ENCODE measurements at regions not wholly inside any gene's neighbourhood (a gene's known extent, or its start where the extent isn't known, plus 50 kb on each side); places are given as distances from the start of the nearest gene placed in this dataset.

GRCh38 chr2:173574324-173575112, 219.8 kb downstream of the CDCA7 start:
- no peak overlapping the region for H3K27ac ChIP-seq
- WGBS, 2 donors (ENCODE audit: low coverage in 1 of 2): 42 to 48% methylated on average over 3 to 4 of the region's 4 CpGs
- H3K4me3 ChIP-seq: no peak overlapping the region
- no peaks in the 10 kb centered on the region for H3K27me3 ChIP-seq
- H3K4me1 ChIP-seq: peaks cover 0 to 24% (median 13%) of the 10 kb centered on the region in 4 donors
- H3K36me3 ChIP-seq: no peaks in the 10 kb centered on the region
- TF ChIP-seq POLR2A (IDR thresholded peaks at IDR 0.05): no peak
- no peaks in the 10 kb centered on the region for H3K9me3 ChIP-seq
- in situ Hi-C loops (cut with MboI; ENCODE audit: low pct_ligation_motif_present in 1 of 4, low pct_unique_long_range_greater_than_20kb in 1 of 4, low sequenced_read_pairs in 3 of 4) (no loop called here), intact Hi-C loops (cut with DNase I; ENCODE audit: low total_unique reads) (no loop called here)
- DNase-seq: no peak

- H3K36me3 ChIP-seq: no peaks in the 10 kb centered on the region
- H3K9me3 ChIP-seq: no peaks in the 10 kb centered on the region
- in situ Hi-C loops (cut with MboI; ENCODE audit: low pct_ligation_motif_present in 1 of 4, low pct_unique_long_range_greater_than_20kb in 1 of 4, low sequenced_read_pairs in 3 of 4): no loop called here
- H3K27me3 ChIP-seq: no peaks in the 10 kb centered on the region
- DNase-seq: no peak
- TF ChIP-seq POLR2A (IDR thresholded peaks at IDR 0.05) (no peak), POLR2AphosphoS5 (IDR thresholded peaks at IDR 0.05) (no peak), CTCF (IDR thresholded peaks at IDR 0.05) (no peak), EP300 (IDR thresholded peaks at IDR 0.05; ENCODE audit: low read depth) (no peak)
- H3K4me1 ChIP-seq: no peaks in the 10 kb centered on the region
- WGBS, 2 donors (ENCODE audit: low coverage in 1 of 2): 85 to 93% methylated on average over 6 to 8 of the region's 8 CpGs
- no peak overlapping the region for H3K4me3 ChIP-seq
- intact Hi-C loops (cut with DNase I; ENCODE audit: low total_unique reads): no loop called here
- no peak overlapping the region for H3K27ac ChIP-seq
These were observed 223.9 kb downstream of the CDCA7 start for GRCh38 chr2:173578404-173579107.

- Histone ChIP-seq H3K27ac (no peak overlapping the region), H3K4me3 (no peak overlapping the region), H3K9me3 (no peaks in the 10 kb centered on the region), H3K36me3 (no peaks in the 10 kb centered on the region), H3K4me1 (no peaks in the 10 kb centered on the region), H3K27me3 (no peaks in the 10 kb centered on the region)
- in situ Hi-C loops (cut with MboI; ENCODE audit: low pct_ligation_motif_present in 1 of 4, low pct_unique_long_range_greater_than_20kb in 1 of 4, low sequenced_read_pairs in 3 of 4): no loop called here
- no peak for DNase-seq
- 62 to 67% methylated on average over 1 of the region's 1 CpG for WGBS, 2 donors (ENCODE audit: low coverage in 1 of 2)
- intact Hi-C loops (cut with DNase I; ENCODE audit: low total_unique reads): no loop called here
- TF ChIP-seq POLR2AphosphoS5 (IDR thresholded peaks at IDR 0.05) (no peak), POLR2A (IDR thresholded peaks at IDR 0.05) (no peak), EP300 (IDR thresholded peaks at IDR 0.05; ENCODE audit: low read depth) (no peak), CTCF (IDR thresholded peaks at IDR 0.05) (no peak)
These were observed 225.7 kb downstream of the CDCA7 start for GRCh38 chr2:173580351-173580750.

GRCh38 chr2:173580956-173581355, 226.3 kb downstream of the CDCA7 start:
- intact Hi-C loops (cut with DNase I; ENCODE audit: low total_unique reads) (no loop called here), in situ Hi-C loops (cut with MboI; ENCODE audit: low pct_ligation_motif_present in 1 of 4, low pct_unique_long_range_greater_than_20kb in 1 of 4, low sequenced_read_pairs in 3 of 4) (no loop called here)
- no peak overlapping the region for H3K27ac ChIP-seq
- TF ChIP-seq CTCF (IDR thresholded peaks at IDR 0.05) (no peak), POLR2A (IDR thresholded peaks at IDR 0.05) (no peak)
- no peaks in the 10 kb centered on the region for H3K9me3 ChIP-seq
- no peaks in the 10 kb centered on the region for H3K36me3 ChIP-seq
- DNase-seq: no peak
- no peaks in the 10 kb centered on the region for H3K27me3 ChIP-seq
- no peaks in the 10 kb centered on the region for H3K4me1 ChIP-seq
- H3K4me3 ChIP-seq: no peak overlapping the region

All from transverse colon (tissue), 4 donors.